ENCODE measurements at regions not wholly inside any gene's neighbourhood (a gene's known extent, or its start where the extent isn't known, plus 50 kb on each side); places are given as distances from the start of the nearest gene placed in this dataset.

- TF ChIP-seq POLR2A (IDR thresholded peaks at IDR 0.05): no peak
- no peak for TF ChIP-seq CTCF (IDR thresholded peaks at IDR 0.05)
Measured at GRCh38 chr6:4309540-4309939, 174.2 kb upstream of the ECI2 start.

Data from body of pancreas (tissue), 4 donors.